GM12892 (cell line): ENCODE measurements at regions not wholly inside any gene's neighbourhood (a gene's known extent, or its start where the extent isn't known, plus 50 kb on each side); places are given as distances from the start of the nearest gene placed in this dataset.

Experiments
- POLR2A ChIP-seq: IDR thresholded peaks from 2 replicates; pipeline ENCODE4 v1.6.1; 2011; ENCODE audit warnings: low read depth, low read length, control low read depth
- TAF1 ChIP-seq: IDR thresholded peaks from 2 replicates; pipeline ENCODE4 v1.6.1; 2011; ENCODE audit warnings: low read depth, mild to moderate bottlenecking, control low read depth, low read length, borderline replicate concordance

DNA sequence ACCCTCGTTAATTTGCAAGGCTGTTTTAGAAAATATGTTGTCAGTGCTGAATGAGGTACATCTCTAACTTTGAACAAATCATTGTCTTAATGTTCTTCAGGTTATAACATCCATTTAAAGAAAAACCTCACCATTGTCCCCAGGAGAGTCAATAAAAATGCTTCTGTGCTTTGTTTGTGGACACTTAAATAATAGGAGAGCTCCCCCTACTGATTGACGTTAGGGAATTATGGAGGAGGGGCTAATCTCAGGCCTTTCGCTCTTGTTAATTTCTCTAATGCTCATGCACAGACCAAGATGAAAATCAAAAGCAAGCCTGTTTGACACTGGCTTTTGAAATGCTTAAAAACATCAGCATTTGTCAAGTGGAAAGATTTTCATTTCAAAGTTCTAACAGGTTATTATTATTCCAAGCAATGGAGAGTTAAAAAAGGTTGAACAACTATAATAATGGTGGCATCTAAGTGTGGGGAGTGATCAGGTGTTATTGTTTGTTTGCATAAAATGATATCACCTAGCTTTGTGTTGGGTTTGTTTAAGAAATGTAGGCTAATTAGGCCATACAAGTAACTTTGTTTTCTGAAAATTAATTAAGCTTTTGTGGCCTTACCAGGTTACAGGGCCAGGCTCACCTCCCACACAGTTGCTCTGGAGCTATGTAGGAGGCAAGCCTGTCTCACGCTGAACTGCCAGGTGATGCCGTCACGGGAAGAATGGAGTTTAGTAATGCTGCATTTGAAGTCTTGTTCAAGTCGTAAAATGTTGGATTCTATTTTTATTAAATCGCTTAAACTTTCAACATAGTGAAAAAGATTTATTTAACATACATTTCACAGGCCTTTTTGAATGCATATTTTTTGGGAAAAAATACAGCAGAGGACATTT is 51.7 kb upstream of the SMIM21 start:
- TF ChIP-seq POLR2A: no peak
- no peak for TF ChIP-seq TAF1
